ENCODE measurements at regions not wholly inside any gene's neighbourhood (a gene's known extent, or its start where the extent isn't known, plus 50 kb on each side); places are given as distances from the start of the nearest gene placed in this dataset.

- H3K4me3 ChIP-seq (ENCODE audit: low read length): peak overlapping the region; percentile 3
- TF ChIP-seq CTCF (conservative IDR thresholded peaks at IDR 0.05; ENCODE audit: low read depth, low read length): no peak
- DNase-seq (ENCODE audit: low read depth): peak; percentile 96
Measured at GRCh38 chr1:235011599-235012435, 116.8 kb downstream of the TOMM20 start.

- DNase-seq (ENCODE audit: low read depth): no peak
- no peak overlapping the region for H3K4me3 ChIP-seq (ENCODE audit: low read length)
- TF ChIP-seq CTCF (conservative IDR thresholded peaks at IDR 0.05; ENCODE audit: low read depth, low read length): no peak
Measured at GRCh38 chr1:235011064-235011598, 117.5 kb downstream of the TOMM20 start.

GRCh38 chr1:235009561-235010306 is 118.9 kb downstream of the TOMM20 start:
- TF ChIP-seq CTCF (conservative IDR thresholded peaks at IDR 0.05; ENCODE audit: low read depth, low read length): no peak
- no peak for DNase-seq (ENCODE audit: low read depth)
- H3K4me3 ChIP-seq (ENCODE audit: low read length): no peak overlapping the region

- DNase-seq (ENCODE audit: low read depth): no peak
- no peak overlapping the region for H3K4me3 ChIP-seq (ENCODE audit: low read length)
- no peak for TF ChIP-seq CTCF (conservative IDR thresholded peaks at IDR 0.05; ENCODE audit: low read depth, low read length)
Measured at GRCh38 chr1:235009074-235009473, 119.6 kb downstream of the TOMM20 start.

- TF ChIP-seq CTCF (conservative IDR thresholded peaks at IDR 0.05; ENCODE audit: low read depth, low read length): no peak
- no peak overlapping the region for H3K4me3 ChIP-seq (ENCODE audit: low read length)
- no peak for DNase-seq (ENCODE audit: low read depth)
Measured at GRCh38 chr1:235008239-235008638, 120.4 kb downstream of the TOMM20 start.

- no peak for DNase-seq (ENCODE audit: low read depth)
- TF ChIP-seq CTCF (conservative IDR thresholded peaks at IDR 0.05; ENCODE audit: low read depth, low read length): no peak
- no peak overlapping the region for H3K4me3 ChIP-seq (ENCODE audit: low read length)
Measured at GRCh38 chr1:235006816-235007215, 121.8 kb downstream of the TOMM20 start.

Data from retinal pigment epithelial cell (primary cell).